GM12878 (cell line): ENCODE measurements at regions not wholly inside any gene's neighbourhood (a gene's known extent, or its start where the extent isn't known, plus 50 kb on each side); places are given as distances from the start of the nearest gene placed in this dataset.

Source experiments
- BACH1 ChIP-seq: fragments of 450-650 bp; IDR thresholded peaks from 2 replicates; pipeline ENCODE4 v1.6.1; 2017; ENCODE audit warnings: mild to moderate bottlenecking, borderline replicate concordance
- BMI1 ChIP-seq: fragments of 450-650 bp; IDR thresholded peaks from 2 replicates; pipeline ENCODE4 v1.6.1; 2016; ENCODE audit warnings: mild to moderate bottlenecking, moderate library complexity, borderline replicate concordance
- CREB1 ChIP-seq: IDR thresholded peaks from 2 replicates; pipeline ENCODE4 v1.6.1; 2012; ENCODE audit warnings: low read depth, mild to moderate bottlenecking, inconsistent platforms
- CTCF ChIP-seq, 3 experiments: IDR thresholded peaks in 2 of 3; conservative IDR thresholded peaks in 1 of 3; 2 replicates each; pipeline ENCODE4 v1.5.1; 2011; ENCODE audit warnings: low read depth in 3 of 3, low read length in 3 of 3, mild to moderate bottlenecking in 3 of 3, control low read depth in 2 of 3, moderate library complexity in 2 of 3, inconsistent platforms in 1 of 3, mixed read lengths in 1 of 3; ENCODE audit not compliant: control insufficient read depth in 2 of 3, insufficient read depth in 1 of 3; ENCODE audit errors: extremely low read depth in 1 of 3
- EGR1 ChIP-seq, 2 experiments: IDR thresholded peaks; 1 replicate in 1 of 2; 2 replicates in 1 of 2; pipeline ENCODE4 v1.6.1; 2011 to 2012; ENCODE audit warnings: low read depth in 2 of 2, low read length in 2 of 2, borderline replicate concordance in 1 of 2, mild to moderate bottlenecking in 1 of 2, moderate library complexity in 1 of 2
- MYB ChIP-seq: fragments of 150-350 bp; IDR thresholded peaks from 2 replicates; pipeline ENCODE4 v1.6.1; 2014; ENCODE audit warnings: mild to moderate bottlenecking, low read depth, low read length, borderline replicate concordance
- NR2C2 ChIP-seq: IDR thresholded peaks from 2 replicates; pipeline ENCODE4 v1.6.1; 2011; ENCODE audit warnings: borderline replicate concordance, low read depth; ENCODE audit not compliant: control insufficient read depth, insufficient read length
- POLR2A ChIP-seq: IDR thresholded peaks from 2 replicates; pipeline ENCODE4 v1.6.1; 2011; ENCODE audit warnings: low read depth, mild to moderate bottlenecking, low read length
- POLR2AphosphoS5 ChIP-seq: IDR thresholded peaks from 2 replicates; pipeline ENCODE4 v1.6.1; 2011; ENCODE audit warnings: mild to moderate bottlenecking, low read length, inconsistent platforms
- REST ChIP-seq: IDR thresholded peaks from 2 replicates; pipeline ENCODE4 v1.6.1; 2012; ENCODE audit warnings: mild to moderate bottlenecking, low read depth, low read length
- STAT1 ChIP-seq: fragments of 450-650 bp; conservative IDR thresholded peaks from 2 replicates; pipeline ENCODE4 v1.6.1; 2014; ENCODE audit warnings: antibody characterized with exemption, mild to moderate bottlenecking
- TCF12 ChIP-seq: IDR thresholded peaks from 2 replicates; pipeline ENCODE4 v1.6.1; 2011; ENCODE audit warnings: low read depth, mild to moderate bottlenecking, low read length

GRCh38 chr5:97914483-97914882 lies 731.4 kb upstream of the RIOK2 start:
- TF ChIP-seq REST (no peak), BMI1 (no peak), POLR2A (no peak), POLR2AphosphoS5 (no peak), CTCF (IDR thresholded peaks at IDR 0.05 in 2 of 3, conservative IDR thresholded peaks at IDR 0.05 in 1 of 3; ENCODE audit: control insufficient read depth in 2 of 3, extremely low read depth in 1 of 3, insufficient read depth in 1 of 3, low read depth in 3 of 3, low read length in 3 of 3) (no peak), NR2C2 (no peak), EGR1 (IDR thresholded peaks at IDR 0.05; ENCODE audit: borderline replicate concordance in 1 of 2, low read depth in 2 of 2, low read length in 2 of 2) (no peak), TCF12 (no peak), STAT1 (no peak), MYB (no peak), CREB1 (no peak), BACH1 (no peak)
